ENCODE measurements at regions not wholly inside any gene's neighbourhood (a gene's known extent, or its start where the extent isn't known, plus 50 kb on each side); places are given as distances from the start of the nearest gene placed in this dataset.

GRCh38 chr2:236848501-236848900 lies 237.2 kb upstream of the COPS8 start:
- TF ChIP-seq CTCF (IDR thresholded peaks at IDR 0.05) (no peak), POLR2A (IDR thresholded peaks at IDR 0.05) (no peak)
